Hippocampal formation (tissue), 2 donors: ENCODE measurements at regions not wholly inside any gene's neighbourhood (a gene's known extent, or its start where the extent isn't known, plus 50 kb on each side); places are given as distances from the start of the nearest gene placed in this dataset.

Source experiments
- DNase-seq, 2 donors: peaks; one replicate each; lab custom pipeline; 2025; lab: John Stamatoyannopoulos, UW

DNA sequence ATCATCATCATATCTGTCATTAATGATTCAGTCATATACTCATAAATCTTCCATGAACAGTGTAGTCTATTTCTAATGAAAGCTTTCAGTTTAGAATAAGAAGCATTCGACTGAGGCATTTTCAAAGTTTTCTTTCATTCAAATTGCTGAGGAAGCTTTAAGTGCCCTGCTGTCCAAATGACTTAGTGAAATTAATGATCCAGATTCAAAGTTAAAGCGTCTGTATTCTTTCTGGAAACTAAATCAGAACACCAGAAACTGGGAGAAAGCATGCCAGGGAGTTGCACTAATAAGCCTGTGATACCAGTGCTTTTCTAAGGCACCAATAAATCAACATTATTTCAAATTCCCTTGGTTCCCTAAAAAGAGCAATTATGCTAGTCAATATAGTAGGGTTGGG lies 367.8 kb upstream of the ANO5 start:
- no peak for DNase-seq

GRCh38 chr11:21838427-21838826 lies 354.5 kb upstream of the ANO5 start:
- DNase-seq: no peak

DNA sequence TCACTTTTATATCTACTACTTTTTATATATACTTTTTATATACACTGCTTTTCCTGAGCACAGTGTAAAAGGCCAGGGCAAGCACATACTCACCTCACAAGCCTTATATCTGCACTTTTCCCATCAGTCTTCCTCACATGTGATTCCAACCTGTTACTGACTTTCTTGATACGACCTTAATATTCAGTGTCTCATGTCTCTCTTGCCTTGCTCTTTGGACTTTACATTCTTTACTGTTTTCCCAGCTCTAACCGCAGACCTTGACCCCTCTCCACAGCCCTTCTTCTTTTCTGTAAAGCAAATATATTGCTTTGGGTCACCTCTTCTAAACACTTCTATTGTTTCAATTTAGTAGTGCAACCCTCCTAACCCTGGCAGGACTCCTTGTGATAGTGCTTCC lies 353.1 kb upstream of the ANO5 start:
- no peak for DNase-seq

DNA sequence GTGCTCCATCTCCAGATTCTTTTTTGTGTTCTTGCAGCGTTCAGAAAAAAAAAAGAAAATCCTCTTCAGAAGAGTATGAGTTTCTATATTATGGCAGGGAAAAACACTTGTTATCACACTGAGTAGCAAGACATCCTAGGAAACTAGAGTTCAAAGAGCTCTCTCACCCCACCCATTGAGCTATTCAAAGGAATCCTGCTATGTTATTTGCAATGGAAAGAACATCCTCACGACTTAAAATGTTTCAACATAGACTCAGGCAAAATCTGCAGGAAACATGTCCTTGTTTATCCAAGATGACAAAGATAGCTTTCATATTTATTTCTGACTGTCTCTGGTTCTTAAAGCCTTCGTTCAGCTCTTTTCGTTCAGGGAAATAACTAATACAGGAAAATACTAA lies 331.6 kb upstream of the ANO5 start:
- no peak for DNase-seq

GRCh38 chr11:21865541-21865940 lies 327.3 kb upstream of the ANO5 start:
- no peak for DNase-seq

DNA sequence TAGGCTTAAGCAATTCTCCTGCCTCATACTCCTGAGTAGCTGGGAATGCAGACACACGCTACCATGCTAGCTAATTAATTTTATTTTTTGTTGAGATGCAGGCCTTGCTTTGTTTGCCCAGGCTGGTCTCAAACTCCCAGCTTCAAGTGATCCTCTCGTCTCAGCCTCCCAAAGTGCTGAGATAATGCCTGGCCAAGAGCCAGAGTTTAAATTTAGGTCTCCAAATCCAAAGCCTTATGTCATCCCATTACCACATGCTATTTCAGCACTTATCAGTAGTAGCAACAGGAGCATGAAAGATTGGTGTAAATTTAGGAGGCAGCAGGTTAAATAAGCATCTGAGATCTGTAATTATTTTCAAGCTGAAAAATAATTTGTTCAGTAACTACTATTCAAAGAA lies 326.1 kb upstream of the ANO5 start:
- DNase-seq: no peak

DNA sequence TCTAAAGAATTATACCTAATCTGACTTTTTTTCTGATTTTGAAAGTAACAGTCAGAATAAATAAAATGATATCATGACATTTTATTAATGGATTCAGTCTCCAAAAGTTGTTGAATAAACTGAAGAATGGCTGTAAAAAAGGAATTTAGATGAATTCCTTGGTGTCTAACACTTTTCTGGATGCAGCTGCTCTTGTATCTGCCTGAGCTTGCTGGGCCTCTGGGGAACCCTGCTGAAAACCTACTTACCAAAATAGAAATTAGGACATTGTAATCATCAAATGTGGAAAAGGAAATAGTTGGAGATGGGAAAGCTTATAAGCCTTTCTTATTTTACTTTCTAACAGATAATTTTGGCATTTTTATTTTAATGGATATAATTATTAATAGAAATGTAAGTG lies 315.7 kb upstream of the ANO5 start:
- no peak for DNase-seq

GRCh38 chr11:21883354-21883753 lies 309.5 kb upstream of the ANO5 start:
- DNase-seq: no peak

- DNase-seq: no peak
These were observed 304.1 kb upstream of the ANO5 start for GRCh38 chr11:21888814-21889213.

- DNase-seq: no peak
These were observed 299.9 kb upstream of the ANO5 start for GRCh38 chr11:21892736-21893564.

DNA sequence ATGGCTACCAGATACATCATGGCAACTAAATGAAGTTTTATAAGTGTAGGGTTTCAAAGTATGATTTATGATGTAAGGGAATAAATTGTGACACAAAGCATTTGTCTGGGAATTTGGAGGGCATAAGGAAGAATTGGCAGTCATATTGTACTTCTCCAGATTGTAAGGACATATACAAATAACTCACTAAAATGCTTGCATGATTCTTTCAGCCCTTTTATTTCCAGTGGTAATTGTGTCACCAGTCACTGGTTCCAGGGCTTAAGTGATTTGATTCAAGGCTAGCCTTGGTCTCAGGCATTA lies 299.4 kb upstream of the ANO5 start:
- DNase-seq: no peak

DNA sequence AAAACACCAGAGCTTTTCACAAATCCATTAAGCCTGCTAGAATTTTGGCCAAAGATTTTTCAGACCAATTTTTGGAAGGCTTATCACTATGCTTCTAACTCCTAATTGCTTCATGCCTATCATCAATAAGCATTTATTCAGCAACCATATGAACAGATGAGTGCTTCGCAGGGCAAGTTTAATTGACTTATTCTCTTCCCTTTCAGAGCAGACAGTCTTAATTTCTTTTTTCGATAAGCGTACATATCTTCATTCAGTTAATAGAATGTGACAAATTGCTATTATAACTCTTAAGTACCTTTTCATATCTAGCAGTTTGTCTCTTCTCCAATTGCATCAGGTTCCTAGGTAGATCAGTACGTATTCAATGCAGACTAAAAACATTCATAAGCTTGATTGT lies 298.4 kb upstream of the ANO5 start:
- no peak for DNase-seq

DNA sequence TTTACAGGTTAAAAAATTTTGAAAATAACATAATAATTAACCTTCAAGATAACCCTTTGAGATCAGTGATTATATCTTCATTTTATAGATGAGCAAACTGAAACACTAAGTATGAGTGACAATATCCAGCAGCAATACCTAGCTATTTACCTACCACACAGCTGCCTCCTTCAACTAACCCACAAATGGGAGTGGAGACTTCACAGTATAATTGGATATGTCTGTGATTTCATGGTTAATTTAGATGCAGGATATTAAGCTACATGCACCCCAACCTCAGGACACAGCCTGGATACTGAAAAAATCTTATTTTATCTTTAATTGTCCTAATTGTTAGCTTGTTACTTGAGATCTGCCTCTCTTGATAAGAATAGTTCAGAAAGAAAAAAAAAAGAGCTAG lies 297.2 kb upstream of the ANO5 start:
- DNase-seq: no peak

DNA sequence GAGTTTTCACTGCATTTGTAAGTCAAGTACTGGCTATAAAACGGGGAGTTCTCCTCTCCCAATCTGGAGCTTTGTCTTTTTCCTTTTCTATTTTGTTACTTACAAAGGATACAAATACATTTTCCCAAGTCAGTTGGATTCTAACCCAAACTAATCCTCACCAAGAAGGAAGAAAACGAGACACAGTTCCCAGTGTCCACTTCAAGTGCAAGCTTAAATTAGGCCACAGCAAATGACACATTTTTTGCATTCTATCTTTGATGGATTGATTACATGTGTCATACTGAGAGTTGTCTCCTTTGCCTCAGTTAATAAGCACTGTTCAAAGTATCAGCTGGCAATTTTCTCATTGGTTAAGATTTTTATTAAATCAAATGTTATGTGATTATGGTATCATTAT lies 296.7 kb upstream of the ANO5 start:
- no peak for DNase-seq

- DNase-seq: no peak
These were observed 295.9 kb upstream of the ANO5 start for GRCh38 chr11:21896746-21897602.

DNA sequence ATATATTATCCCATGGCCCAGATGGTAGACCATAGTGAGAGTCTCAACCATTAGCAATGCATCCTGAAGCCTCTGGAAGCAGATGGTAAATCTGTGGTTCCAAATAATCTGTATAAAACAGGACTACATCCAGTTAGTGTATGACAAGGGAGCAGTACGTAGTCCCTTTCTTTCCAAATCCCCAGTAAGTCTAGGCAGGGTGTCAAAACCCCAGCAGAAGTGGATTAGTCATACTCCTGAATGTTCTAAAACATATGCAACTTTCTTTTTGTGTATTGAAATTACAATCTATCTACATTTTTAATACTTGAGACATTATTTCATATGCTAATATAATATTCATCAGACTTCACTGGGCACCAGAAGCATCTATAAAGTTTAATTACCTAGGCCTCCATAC lies 295.1 kb upstream of the ANO5 start:
- no peak for DNase-seq

DNA sequence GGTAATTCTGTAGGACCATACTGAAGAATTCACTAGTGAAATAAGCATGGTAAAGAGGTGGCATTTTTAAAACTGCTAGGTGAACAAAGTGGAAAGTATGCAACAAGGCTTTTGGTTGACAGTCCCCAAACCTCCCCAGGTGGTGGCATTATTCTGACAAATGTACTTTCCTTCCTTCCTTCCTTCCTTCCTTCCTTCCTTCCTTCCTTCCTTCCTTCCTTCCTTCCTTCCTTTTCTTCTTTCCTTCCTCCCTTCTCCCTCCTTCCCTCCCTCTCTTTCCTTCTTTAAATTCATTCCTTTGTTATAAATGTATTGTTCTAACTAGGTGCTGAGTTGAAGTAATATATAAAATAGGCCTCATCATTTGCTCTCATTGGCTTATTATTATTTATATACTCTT lies 284.7 kb upstream of the ANO5 start:
- DNase-seq: no peak

DNA sequence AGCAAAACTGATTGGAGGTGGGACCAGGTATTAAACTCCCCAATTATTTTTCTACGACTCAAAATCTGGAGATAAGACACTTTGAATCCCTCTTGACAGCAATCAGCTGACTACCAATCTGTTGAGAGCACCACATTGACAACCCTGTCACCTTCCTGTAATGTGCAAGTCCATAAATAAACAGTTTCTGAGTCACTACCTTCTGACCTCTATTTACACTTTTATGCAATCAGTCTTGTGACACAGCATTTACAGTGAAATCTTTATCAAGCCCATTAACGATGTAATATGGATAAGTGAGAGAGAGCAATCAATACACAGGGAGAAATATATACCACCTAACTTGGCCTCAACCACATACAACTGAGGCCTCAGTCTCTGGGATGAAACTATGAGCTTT lies 283.7 kb upstream of the ANO5 start:
- no peak for DNase-seq

DNA sequence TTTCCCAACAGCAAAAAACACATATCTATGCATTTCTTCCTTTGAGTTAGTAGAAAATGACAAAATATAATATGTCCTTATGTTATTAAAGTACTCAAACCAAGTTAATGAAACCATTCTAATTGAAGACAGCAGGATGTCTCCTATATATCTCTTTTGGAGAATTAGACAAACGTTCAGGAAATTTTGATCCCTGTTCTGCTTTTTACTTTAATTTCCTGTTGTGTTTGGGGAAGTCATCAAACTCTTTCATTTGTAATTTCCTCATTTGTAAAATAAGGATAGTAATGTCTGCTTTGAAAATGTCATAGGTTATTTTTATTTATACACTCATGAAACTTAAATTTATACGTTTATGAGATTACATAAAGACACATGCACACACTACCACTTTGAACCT lies 281.8 kb upstream of the ANO5 start:
- DNase-seq: no peak

DNA sequence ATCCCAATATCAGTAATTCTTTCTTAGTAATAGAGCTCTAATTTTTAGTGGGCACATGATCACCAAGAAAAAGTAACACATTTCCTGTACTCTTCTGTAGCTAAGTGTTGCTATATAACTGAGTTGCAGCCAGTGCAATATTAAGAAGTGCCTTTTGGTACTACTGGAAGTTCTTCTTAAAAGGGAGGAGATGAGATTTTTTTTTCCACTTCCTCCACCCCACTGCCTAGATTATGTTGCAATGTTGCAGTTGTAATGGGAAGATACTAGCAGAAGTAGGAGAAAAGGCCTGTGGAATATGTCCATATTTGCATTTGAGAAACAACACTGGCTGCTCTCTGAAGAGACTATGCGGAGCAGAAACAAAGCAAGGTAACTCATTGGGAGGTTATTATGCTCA lies 280.6 kb upstream of the ANO5 start:
- no peak for DNase-seq

DNA sequence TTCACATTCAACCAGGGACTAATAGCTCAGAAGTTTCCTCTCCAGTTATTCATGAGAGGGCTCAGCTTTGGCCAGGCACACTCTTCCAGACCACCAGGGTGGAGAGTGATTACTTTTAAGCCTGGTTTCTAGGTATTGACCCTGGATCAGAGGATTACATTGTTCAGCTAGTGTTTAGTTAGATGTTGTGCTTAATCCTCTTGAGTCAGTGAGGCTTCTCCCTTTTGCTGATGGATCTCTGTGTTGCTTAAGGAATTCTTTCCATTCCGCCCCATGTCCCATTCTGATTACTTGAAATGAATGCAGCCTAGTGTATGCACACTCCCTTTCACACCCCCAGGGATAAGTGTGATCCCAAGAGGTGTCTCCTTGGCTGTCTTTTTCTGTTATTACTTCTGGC lies 271.7 kb upstream of the ANO5 start:
- no peak for DNase-seq

DNA sequence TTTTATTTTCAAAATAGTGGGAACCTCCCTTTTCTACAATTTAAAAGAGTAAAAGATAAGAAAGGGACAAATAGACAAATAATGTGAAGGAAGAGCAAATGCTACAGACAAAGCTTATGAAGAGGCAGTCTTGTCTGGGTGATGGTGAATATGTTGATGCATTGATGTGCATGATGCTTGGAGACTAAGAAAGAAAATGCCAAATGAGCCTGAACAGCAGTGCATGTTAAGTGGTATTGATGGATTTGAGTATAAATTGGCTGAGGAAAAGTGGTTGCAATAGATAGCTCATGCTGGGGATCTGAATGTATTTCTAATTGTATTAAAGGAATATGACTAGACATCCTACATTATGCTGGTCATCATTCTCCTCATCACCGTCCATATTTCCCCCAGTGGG lies 268.6 kb upstream of the ANO5 start:
- no peak for DNase-seq

GRCh38 chr11:21927628-21928027 lies 265.3 kb upstream of the ANO5 start:
- DNase-seq: no peak

DNA sequence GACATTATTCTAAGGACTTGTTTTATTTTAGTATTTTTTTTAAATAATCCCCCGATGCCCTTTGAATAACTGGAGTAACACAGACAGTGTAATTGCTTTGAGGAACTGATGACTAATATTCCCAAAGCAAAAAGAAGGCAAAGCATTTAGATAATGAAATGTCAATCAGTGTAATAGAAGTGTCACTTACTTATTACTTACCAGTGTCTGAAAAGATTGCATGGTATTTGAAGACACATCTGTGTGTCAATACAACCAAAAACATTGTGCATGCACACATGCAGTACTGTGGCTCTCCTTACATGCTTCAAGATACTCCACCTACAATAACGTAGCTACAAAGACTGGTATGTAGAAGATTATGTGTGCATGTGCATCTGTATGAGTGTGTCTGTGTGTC lies 264.0 kb upstream of the ANO5 start:
- DNase-seq: no peak
